ENCODE measurements at regions not wholly inside any gene's neighbourhood (a gene's known extent, or its start where the extent isn't known, plus 50 kb on each side); places are given as distances from the start of the nearest gene placed in this dataset.

- no peak for TF ChIP-seq CTCF (conservative IDR thresholded peaks at IDR 0.05)
- TF ChIP-seq ZFX (IDR thresholded peaks at IDR 0.05): no peak
These were observed 319.7 kb upstream of the MAN1A1 start for GRCh38 chr6:119669221-119669620.

All from C4-2B (cell line).